IMR-90 (cell line): ENCODE measurements at regions not wholly inside any gene's neighbourhood (a gene's known extent, or its start where the extent isn't known, plus 50 kb on each side); places are given as distances from the start of the nearest gene placed in this dataset.

Experiments used
- CEBPB ChIP-seq: IDR thresholded peaks from 2 replicates; pipeline ENCODE4 v1.6.1; 2012; ENCODE audit warnings: low read depth, low read length, improper control_type of control experiment
- CTCF ChIP-seq: conservative IDR thresholded peaks from 2 replicates; pipeline ENCODE4 v1.5.1; 2012; ENCODE audit warnings: mild to moderate bottlenecking, low read depth, low read length, improper control_type of control experiment
- ELK1 ChIP-seq: fragments of 150-350 bp; IDR thresholded peaks from 2 replicates; pipeline ENCODE4 v1.6.1; 2016; ENCODE audit warnings: low read depth, mild to moderate bottlenecking, low read length, moderate library complexity, borderline replicate concordance
- FOS ChIP-seq: fragments of 150-350 bp; IDR thresholded peaks from 2 replicates; pipeline ENCODE4 v1.6.1; 2016; ENCODE audit warnings: low read depth, low read length
- MAFK ChIP-seq: IDR thresholded peaks from 2 replicates; pipeline ENCODE4 v1.6.1; 2012; ENCODE audit warnings: low read depth, low read length, improper control_type of control experiment
- MXI1 ChIP-seq: IDR thresholded peaks from 2 replicates; pipeline ENCODE4 v1.6.1; 2012; ENCODE audit warnings: low read depth, mild to moderate bottlenecking, low read length, moderate library complexity, borderline replicate concordance
- POLR2A ChIP-seq: IDR thresholded peaks from 2 replicates; pipeline ENCODE4 v1.6.1; 2012; ENCODE audit warnings: mild to moderate bottlenecking, low read depth, low read length
- RAD21 ChIP-seq: IDR thresholded peaks from 2 replicates; pipeline ENCODE4 v1.6.1; 2012; ENCODE audit warnings: low read length, improper control_type of control experiment
- RCOR1 ChIP-seq: IDR thresholded peaks from 2 replicates; pipeline ENCODE4 v1.6.1; 2012; ENCODE audit warnings: mild to moderate bottlenecking, low read length, improper control_type of control experiment; ENCODE audit not compliant: insufficient replicate concordance
- SMC3 ChIP-seq: fragments of 150-350 bp; IDR thresholded peaks from 2 replicates; pipeline ENCODE4 v1.6.1; 2016; ENCODE audit warnings: low read depth, mild to moderate bottlenecking, antibody characterized with exemption, low read length, moderate library complexity

- TF ChIP-seq POLR2A (no peak), SMC3 (no peak), CTCF (no peak), CEBPB (no peak), MAFK (no peak), FOS (no peak), RAD21 (no peak), RCOR1 (no peak), MXI1 (no peak), ELK1 (no peak)
These were observed 230.5 kb downstream of the EFCAB11 start for GRCh38 chr14:89723930-89724627.
